Esophagus mucosa (tissue), 1 donor: ENCODE measurements at regions not wholly inside any gene's neighbourhood (a gene's known extent, or its start where the extent isn't known, plus 50 kb on each side); places are given as distances from the start of the nearest gene placed in this dataset.

Source experiments
- ATAC-seq: fragments of 200-7000 bp; cut with Tn5 transposase; one replicate; pipeline ENCODE4 v1.9.1; 2020
- donor health status: DM: yes; HTN: yes; CAD: no.

DNA sequence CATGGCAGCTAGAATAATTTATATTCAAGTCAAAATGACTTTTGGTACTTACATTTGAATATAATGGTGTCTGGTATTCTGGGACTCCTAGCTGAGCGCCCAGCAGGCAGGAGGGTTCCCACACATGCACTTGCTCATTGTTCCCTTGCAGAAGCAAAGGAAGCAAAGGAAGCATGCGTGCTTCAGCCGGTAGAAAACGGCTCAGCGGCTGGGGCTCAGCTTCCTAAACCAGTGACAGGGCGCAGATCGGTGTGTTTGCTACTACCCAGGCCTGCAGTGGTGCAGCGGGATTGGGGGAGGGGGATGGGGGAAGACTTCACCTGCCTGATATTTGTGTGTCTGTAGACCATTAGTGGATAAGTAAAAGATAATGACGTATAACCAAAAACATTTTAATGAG lies 978.3 kb upstream of the TENM3 start:
- no peak for ATAC-seq

DNA sequence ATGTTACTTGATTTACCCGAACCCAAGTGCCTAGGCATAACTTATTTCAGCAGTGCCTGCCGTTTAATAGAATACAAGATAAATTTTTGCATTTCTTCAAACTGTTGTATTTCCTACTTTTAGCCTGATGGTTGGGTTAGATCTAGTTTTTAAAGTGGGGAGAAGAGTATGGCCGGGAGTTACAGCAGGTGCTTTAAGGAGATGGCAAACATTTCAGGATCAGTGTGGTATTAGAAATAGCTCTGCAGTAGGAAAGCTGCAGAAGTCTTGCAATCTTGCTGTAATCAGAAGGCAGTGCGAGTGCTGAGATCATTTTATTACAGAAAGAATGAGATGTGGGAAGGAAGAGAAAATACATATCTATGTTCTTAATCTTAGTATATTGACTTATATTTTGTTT lies 977.8 kb upstream of the TENM3 start:
- ATAC-seq = no peak

DNA sequence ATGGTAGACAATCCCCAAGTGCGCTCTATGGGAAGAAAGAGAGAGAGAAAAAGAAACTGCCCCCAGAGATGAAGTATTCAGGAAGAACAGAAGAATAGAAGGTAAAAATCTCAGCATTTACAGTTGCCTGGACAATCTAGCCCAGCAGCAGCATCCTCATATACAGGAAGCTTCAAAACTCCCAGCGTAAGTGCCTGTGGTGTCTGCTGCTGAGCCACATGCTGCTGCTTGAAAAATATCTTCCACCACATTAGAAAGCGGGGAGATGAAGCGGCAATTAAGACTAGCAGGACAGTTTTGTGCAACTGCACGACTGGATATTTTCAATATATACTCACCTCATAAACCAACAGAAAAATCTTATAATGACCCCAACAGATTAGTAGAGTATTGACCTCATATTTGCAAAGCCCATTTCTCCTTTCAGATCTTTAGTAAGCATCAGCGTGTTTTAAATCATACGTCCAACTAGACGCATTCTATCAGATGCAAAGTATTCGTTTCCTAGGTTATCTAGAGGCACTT lies 972.0 kb upstream of the TENM3 start:
- ATAC-seq = no peak

DNA sequence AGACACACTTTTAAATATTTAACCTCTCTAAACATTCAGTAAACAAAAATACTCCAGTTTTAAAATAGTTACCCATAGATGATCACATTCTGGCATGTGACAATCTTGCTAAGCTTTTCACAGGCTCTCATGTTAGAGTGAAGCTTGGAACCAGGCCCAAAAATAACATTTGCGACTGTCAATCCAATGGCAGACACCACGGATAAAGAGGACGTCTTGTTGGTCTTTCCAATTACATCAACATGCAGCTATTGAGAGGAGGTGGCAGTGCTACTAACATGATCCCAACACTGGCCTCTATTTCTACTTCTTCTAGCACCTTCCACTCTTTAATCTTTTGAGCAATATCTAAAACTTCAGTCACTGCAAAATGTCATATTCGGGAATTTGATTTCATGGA lies 970.8 kb upstream of the TENM3 start:
- no peak for ATAC-seq

DNA sequence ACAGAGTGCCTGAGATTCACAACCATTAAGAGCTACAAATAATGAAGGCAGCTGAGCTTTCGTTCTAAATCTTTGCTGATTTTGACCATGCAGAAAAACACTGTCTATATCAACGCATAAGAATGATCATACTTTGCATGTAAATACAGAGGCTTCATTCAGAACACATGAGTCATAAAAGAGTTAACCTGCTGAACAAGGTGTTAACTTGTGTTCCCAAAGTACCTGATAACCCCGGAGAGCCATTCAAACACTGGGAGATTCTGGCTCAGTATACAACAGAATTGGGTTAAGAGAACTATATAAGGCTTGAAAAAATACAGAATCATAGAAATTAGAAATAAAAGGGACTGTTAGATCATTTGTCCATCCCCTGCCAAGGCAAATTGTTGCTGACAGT lies 964.3 kb upstream of the TENM3 start:
- ATAC-seq = no peak

DNA sequence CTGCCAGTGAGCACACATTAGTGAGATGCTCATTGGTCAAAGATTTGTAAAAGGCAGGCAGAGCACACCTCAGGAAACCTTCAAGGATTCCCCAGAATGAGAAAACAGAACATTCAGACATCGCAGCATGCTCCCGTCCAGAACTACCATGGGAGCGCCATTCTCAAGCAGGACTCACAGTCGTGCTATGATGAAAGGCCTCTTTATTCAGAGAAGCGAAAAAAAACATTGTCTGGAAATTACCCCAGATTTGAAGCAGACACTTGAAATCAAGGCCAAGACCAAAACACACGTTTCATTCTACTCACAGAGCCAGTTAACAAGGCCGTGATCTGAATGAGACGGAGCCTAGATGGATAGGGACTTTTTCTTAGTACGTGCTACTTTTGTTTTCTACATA lies 961.8 kb upstream of the TENM3 start:
- no peak for ATAC-seq

DNA sequence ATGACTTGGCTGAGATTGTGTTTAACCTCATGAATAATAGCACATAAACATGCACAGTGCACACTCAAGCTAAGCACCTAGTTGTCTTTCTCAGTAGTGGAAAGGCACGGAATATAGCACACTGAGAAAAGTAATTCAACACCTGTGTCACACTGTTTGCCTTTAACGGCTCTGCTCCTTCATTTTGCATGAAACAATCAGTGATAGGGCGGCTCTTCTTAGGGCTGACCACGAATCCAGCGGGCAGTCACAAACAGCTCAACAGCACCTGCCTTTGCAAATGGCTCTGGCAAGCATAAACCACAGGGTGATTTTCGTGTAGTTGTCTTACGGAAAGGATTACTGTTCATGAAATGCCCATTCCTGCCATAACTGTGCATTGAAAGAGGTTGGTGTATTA lies 954.0 kb upstream of the TENM3 start:
- ATAC-seq = no peak

DNA sequence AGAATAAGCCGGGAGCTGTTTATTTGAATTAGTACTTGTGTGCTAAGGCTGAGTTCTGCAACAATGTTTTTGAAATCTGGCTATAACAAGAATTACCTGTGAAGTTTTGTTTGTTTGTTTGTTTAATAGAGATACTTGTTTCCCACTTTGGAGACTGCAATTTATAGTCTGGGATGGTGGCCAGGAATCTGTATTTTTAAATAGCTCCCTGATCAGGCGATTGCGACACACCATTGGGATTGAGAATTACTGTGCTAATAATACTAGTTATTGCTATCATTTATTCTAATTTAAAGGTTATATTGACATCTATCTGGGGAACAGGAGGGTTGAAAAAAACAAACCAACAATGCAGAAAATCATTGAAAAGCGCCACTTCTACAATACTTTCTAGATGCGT lies 951.6 kb upstream of the TENM3 start:
- ATAC-seq = no peak

DNA sequence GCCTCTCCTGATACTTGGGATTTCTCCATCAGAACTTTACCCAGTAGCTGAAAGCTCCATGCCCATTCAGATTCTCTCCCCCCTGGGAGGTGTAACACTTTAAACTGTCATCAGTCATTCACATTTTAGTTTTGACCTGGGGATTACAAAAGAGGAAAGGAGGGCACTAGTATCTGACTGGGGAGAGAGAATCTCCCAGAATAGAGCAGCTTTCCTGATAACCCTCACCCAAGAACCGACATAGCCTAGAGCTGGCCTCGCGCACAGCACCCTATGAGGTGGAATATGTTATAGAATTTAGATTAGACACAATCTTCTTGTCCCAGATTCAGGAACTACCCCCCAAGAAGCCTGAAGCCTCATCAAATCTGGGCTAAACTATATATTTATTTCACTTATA lies 950.2 kb upstream of the TENM3 start:
- no peak for ATAC-seq

DNA sequence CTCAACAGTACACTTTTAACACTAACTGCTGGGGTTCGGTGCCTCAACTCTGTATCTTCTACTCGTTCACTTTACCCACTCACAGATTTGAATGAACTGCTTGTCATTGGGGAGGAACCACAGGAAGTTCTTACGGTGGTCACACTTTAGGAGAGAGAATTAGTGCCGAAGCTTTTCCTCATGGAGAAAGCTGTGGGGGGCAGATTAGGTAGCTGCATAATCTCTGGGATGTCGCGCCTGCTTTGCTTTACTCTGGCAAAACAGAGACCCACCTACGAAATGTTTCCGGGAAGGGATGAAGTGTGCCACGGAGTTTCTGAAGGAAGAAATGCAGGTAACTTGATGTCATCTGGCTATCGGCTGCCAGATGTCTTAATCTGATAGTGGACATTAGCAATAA lies 949.7 kb upstream of the TENM3 start:
- ATAC-seq = no peak

DNA sequence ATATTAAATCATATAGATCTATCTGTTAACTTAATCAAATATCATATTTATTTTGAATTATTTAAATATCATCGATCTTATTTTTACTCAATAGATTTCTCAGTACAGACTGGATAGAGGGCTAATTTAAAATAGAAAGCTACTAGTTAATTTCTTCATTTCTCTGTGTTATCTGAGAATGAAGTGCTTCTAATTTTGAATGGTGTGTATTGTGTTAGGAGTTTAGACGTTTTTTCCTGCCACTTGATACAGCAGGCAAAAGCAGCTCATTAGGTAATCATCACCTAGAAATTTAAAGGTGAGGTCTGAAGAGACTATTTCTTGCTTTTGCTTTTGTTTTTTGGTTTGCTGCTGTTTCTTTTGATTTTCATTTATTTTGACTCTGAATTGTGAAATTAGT lies 948.8 kb upstream of the TENM3 start:
- no peak for ATAC-seq

DNA sequence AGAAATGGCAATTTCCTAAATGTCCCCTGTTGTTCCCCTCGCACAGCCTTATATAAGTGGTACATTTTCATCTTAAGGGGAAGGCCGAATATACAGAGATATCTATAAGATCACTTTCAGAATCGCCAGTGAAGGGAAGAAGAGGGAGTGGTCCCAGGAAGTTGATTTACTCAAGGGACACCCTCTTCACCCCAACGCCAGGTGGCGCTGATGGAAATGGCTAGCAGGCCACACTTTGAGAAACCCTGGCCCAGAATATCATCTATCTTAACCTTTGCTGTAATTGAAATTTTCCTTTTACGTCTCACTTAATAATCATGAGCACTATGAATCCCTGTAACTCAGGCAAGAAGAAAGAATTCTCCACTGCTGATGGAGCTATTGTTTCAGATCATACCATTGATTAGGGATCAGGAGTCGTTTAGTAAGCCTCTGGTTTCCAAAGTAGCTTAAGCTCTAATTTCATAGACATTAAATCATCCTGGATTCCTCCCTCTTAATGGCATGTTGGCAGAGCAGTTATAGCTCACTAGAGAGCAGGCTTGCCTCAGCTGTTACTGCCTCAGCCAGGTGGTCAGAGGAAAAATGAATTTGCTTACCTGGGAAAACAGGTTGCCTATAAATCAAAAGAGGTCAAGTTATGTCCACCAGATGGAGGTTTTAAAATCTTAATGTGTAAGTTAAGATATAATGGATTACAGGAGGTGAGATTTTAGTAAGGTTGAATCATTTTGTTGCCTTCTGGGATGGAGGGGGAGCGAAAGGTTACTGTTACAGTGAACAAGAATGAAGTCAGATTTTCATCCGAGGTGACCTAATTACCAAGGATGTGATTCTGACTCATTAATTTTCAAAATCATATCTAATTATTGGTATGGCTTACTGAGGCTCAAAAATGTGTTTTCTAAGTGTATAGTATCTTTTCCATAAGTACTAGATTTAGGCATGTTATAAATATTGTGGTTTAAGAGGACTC lies 941.2 kb upstream of the TENM3 start:
- ATAC-seq = peak; percentile 53

DNA sequence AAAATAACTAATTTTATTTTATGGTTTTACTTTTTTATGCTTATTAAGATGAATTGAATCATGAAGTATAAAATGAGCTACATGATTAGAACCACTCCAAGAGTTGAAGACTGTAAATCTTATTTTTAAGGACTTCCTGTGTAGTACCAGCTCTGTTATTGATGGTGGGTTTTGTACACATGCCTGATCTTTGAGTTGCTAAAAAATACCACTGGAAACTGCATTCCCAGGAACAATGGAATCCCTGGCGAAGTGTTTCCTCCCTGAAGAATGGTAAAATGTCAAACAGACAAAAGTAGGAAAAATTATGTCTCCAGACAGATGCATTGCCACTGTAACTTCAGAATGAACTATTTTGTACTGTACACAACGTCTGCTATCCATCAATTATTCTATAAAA lies 935.4 kb upstream of the TENM3 start:
- no peak for ATAC-seq

DNA sequence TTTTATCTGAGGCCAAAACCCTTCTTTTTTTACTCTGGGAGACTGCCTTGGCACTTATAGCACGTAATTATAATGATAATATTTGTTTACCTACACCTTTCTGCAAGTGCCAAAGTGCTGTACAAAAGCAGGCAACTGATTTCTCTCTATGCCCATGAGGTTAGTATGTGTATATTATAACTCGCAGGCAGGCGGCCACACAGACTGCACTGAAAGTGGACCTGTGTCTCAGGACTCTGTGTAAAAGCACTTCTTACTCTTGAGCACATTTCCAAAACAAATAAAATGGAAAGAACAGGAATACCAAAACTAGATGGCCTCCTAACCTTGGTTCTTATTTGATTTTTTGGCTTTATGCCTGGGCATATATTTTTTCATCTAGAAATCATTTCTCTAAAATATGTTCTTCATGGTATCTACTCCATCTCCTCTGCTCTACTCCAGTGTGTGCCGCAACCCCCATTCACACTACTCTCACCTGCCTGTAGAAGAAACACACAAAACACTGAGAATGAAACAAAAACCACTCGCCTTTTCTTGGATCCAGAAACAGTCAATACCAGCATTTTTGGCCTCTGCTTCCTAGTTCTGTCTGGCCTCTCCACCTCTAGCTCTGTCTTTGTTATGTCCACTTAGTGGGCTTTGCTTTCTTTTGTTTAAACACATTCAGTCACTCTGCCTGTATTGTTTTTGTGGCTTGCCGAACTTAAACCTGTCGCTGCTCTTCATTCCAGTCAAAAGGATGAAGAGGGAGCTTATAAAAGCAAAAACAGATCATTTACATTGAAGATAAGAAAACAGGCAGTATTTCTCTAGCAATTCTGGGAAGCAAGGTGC lies 934.5 kb upstream of the TENM3 start:
- ATAC-seq = no peak

DNA sequence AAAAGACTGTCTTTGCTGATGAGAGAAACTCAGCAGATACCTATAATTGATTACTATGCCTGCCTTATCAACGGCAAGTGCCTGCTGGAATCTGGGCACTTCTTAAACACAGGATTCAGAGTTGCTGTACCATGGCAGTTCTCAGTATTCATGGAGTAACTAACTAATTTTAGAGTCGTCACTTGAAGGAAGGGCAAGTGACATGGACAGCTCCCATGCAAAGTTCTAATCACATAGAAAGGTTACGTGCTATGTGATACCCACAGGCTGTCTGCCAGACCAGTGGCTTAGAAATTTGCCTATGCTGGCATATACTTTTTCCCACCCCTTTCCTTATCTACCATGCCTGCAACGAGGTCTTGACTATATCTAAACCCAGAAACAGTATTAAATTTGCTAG lies 931.1 kb upstream of the TENM3 start:
- no peak for ATAC-seq

DNA sequence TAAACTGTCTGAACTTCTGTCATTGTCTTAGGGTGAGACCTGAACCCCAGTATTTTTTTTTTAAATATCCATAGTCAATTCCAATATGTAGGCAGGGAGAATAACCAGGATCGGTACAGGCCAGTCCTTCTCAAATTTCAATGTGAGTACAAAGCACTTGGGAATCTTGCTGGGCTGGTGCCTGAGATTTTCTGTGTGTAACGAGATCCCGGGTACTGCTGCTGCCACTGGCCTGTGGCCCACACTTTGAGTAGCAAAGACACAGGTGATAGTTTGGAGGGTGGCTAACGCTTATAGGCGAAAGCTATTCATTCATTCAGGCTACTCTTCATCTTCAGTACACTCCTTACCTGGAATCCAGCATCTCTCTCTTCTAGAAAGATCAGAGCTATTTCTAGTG lies 923.6 kb upstream of the TENM3 start:
- ATAC-seq = no peak

DNA sequence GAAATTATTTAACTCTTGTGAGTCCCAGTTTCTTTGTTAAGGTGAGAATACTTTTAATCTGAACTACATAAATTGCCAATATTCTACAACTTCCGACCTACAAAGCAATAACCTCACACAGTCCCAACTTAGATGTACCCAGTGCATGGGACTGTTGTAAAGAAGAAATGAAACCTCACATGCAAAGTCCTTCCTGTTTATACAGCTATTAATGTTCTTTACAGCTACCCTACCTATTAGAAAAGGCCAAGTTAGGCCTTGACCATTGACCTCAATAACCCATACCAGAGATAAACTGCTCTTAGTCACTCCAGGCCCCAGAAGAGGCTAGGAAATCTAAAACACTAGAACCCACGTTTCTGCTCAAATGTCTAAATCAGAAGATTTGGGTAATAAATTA lies 920.1 kb upstream of the TENM3 start:
- ATAC-seq = no peak

DNA sequence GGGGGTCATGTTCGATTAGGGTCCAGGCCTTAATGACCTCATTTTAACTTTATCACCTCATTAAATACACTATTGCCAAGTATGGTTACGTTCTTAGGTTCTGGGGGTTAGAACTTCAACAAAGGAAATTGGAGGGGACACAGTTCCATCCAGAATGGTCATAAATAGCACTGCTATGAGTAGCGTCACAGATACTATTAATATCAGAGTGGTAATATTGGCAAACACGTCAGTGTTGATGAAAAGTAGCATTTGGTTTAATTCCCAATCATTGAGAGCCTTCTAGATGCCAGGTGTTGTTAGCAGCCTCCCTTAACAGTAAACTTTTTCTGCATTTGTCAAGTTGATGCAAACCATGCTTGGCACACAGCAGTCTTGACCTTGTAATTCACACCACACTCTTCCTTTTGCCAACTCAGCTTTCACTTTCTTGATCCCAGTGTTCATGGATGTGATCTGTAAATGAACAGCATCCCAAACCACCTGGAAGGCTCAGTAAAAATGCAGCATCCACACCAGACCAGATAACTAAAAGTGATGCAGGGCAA lies 912.5 kb upstream of the TENM3 start:
- no peak for ATAC-seq

DNA sequence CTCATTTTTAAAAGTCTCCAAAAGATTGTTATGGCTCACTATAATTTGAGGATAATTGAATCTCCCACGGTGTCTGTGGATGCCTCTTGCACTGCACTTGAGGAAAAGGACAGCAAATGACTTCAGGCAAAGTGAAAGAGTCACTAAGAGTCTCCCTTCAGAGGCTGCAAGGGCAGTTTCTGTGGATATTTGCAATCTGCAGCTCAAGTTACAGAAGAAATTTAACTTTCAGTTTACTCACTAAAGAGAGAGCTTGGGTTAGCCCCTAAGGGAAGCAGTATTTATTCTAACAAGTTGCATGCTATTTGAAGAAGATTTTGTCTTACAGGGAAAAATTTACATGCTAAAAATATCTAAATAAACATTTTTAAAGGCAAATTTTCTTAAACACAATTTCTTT lies 912.0 kb upstream of the TENM3 start:
- ATAC-seq = no peak

DNA sequence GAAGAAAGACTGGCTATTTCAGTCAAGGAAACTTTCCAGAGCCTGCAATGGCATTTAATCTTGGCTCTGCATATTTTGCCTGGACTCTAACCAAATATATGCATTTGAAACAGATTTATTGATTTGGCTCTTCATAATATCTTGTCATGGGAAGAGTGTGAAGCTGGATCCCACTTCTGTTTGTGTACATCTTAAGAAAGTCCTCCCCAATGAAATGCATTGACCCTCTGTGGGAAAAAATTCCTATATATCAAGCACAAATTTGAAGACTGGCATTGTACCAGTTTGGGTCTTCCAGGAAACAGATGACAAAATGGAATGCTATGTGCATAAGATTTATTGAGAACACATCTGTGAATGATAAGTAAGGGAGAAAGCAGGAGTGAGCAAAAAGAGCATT lies 897.3 kb upstream of the TENM3 start:
- no peak for ATAC-seq

DNA sequence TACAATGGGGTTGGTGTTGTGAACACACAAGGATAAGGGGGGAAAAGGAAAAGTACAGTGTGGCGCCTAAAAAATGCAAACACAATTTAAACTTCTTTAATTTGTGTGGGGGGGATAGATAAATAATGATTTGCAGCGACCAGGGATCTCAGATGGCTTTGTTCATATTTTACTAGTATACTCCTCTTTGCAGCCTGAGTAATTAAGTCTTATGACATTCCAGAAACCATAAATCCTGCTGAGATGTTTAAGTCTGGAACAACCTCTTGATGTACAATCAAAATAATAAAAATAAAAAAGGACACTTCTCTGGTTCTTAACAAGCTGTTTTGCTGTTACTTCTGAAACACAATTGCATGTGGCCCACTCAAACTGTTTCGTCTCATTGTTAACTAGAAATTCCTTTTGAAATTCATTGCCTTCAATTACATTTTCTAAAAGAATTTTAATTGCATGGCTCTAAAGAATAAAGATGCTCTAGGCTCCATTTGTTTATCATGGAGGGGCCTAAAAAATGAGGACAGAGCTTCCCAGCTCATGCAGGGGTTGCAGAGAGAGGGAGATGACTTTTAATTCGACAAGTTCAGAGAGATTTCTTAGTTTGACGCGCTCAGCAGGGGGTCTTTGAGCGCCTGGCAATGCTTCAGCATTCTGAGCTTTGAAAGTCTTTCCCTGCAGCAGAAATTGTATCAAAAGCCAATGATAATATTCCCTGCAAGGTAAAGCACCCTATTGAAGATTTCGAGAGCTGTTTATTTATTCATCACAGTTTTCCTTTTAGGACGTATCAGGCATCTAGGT lies 892.4 kb upstream of the TENM3 start:
- no peak for ATAC-seq

DNA sequence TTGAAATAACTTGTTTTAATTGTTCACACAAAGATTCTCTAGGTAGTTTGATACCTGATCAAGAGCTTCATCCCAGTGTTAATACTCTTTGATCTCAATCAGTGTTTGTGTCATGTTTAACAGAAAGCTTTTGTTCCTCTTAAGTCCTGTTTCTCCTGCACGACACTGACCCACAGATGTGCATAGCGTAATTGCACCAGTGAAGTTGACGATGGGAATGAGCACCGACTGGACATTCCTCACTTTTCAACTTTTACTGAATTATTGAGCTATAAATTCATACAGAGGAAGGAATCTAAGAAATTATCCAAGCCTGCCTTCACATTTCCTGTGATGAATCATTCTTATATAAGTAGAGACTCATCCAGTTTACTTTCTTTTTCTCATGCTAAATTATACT lies 878.7 kb upstream of the TENM3 start:
- ATAC-seq = no peak

DNA sequence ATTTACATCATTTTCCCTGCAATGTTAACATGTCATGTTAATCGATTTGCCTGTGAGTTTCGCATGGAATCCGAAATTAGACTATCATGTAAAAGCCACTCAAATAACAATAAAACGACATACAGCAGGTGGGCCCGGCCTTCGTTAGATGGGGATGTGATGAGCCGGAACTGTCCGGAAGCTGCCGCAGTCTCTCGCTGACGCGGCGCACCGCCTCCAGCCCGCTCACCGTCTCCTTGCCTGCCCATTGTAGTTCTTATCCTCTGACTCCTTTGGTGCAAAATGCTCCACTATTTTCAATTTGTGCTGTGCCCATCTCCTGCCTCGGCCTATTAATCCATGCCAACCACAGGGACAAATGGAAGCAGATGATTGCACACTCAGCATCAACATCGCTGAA lies 877.5 kb upstream of the TENM3 start:
- ATAC-seq = no peak
